ENCODE measurements at regions not wholly inside any gene's neighbourhood (a gene's known extent, or its start where the extent isn't known, plus 50 kb on each side); places are given as distances from the start of the nearest gene placed in this dataset.

DNA sequence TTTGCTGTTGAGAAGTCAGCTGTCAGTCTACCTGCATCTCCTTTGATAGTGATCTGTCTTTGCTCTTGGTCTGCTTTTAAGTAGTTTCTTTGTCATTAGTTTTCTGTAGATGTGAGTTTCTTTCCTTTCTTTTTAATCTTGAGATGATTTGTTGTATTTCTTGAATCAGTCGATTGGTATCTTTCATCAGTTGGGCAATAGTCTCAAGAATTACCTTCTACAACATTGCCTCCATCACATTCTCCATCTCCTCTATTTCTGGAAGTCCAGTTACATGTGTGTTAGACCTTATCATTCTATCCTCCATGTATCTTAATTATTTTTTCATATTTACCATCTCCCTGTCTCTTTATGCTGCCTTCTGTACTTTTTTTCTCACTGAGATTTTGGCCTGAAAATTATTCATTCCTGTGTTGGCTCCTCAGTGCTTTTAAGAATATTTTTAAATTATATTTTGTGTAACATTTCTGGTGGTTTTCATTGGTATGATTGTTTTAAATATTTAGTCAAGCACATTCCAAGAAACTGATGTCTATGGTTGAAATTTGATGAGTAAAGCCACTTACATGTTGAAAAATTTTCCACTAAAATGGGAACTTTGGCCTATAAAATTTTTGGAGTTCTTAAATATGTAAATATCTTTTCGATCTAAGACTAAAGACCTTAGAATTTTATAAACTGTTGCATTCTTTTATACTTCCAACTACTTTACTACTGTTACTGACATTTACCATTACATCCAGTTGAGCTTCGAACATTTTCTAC lies 239.5 kb upstream of the MGAT5 start:
- POLR2A ChIA-PET (ENCODE audit: partially characterized antibody), result interaction anchor here (0.7 kb wide), 1 partner anchor 331 kb away, joined by 3 read pairs; no protein-coding TSS in a partner anchor
- no peak overlapping the region for H4K91ac ChIP-seq (replicated peaks; ENCODE audit: insufficient read length, low read length)
- no peak overlapping the region for H2AFZ ChIP-seq (ENCODE audit: low read length)
- no peak overlapping the region for H2BK12ac ChIP-seq (ENCODE audit: low read depth, low read length)
- H3K4me3 ChIP-seq (ENCODE audit: extremely low read depth in 1 of 4, insufficient read depth in 2 of 4, low read depth in 3 of 4, low read length in 4 of 4), result no peak overlapping the region
- H3K23ac ChIP-seq (ENCODE audit: insufficient read length), result no peak overlapping the region
- H2BK120ac ChIP-seq (replicated peaks; ENCODE audit: low read depth, low read length), result no peak overlapping the region
- H3K79me1 ChIP-seq (ENCODE audit: low read depth, low read length), result no peaks in the 10 kb centered on the region
- FAIRE-seq, result no peak
- no peak overlapping the region for H3K18ac ChIP-seq (ENCODE audit: extremely low read depth, low read length)
- H3K14ac ChIP-seq (ENCODE audit: insufficient read length), result no peak overlapping the region
- H3K27me3 ChIP-seq (replicated peaks in 1 of 4; ENCODE audit: control insufficient read depth in 3 of 4, extremely low read depth in 1 of 4, insufficient read depth in 3 of 4, low read length in 3 of 4), result no peaks in the 10 kb centered on the region
- CTCF ChIA-PET (ENCODE audit: partially characterized antibody), result interaction anchor here (0.8 to 1.8 kb wide), 2 partner anchors 8 to 10 kb away, joined by 3 read pairs; no protein-coding TSS in a partner anchor
- H2BK5ac ChIP-seq (ENCODE audit: low read depth, low read length), result no peak overlapping the region
- H3K4me1 ChIP-seq (replicated peaks in 1 of 4; ENCODE audit: control insufficient read depth in 3 of 4, insufficient read depth in 4 of 4, low read length in 3 of 4), result peaks cover 0 to 8% (median 5%) of the 10 kb centered on the region in 4 experiments; a peak in 3 of 7 replicates
- H3K9ac ChIP-seq (replicated peaks in 1 of 4; ENCODE audit: extremely low read depth in 1 of 4, low read depth in 3 of 4, low read length in 3 of 4), result no peak overlapping the region
- no peaks in the 10 kb centered on the region for H3K9me3 ChIP-seq (ENCODE audit: insufficient read depth in 2 of 2, low read depth in 1 of 2, low read length in 1 of 2)
- no peak overlapping the region for H3K4me2 ChIP-seq (ENCODE audit: insufficient read depth in 1 of 2, low read depth in 2 of 2, low read length in 2 of 2)
- DNase-seq (ENCODE audit: low read depth in 1 of 2, low spot score in 2 of 2), result no peak
- H3K36me3 ChIP-seq (ENCODE audit: control insufficient read depth in 2 of 4, insufficient read depth in 4 of 4, low read length in 3 of 4), result no peaks in the 10 kb centered on the region
- H4K5ac ChIP-seq (ENCODE audit: insufficient read length, low read depth, low read length), result no peak overlapping the region
- H3K27ac ChIP-seq (ENCODE audit: low read depth, low read length), result no peak overlapping the region
- H3K23me2 ChIP-seq (ENCODE audit: low read depth, low read length), result no peaks in the 10 kb centered on the region
- WGBS, 2 experiments (ENCODE audit: extremely low coverage in 1 of 2, insufficient coverage in 1 of 2, insufficient read length in 1 of 2, insufficient replicate concordance in 2 of 2, low coverage in 1 of 2, low lambda C conversion rate in 2 of 2, missing lambda C conversion rate in 1 of 2), result 89% methylated on average over 3 of the region's 3 CpGs; no CpG with 5 or more reads in 1 of the 2 experiments
- no peak overlapping the region for H2BK15ac ChIP-seq (ENCODE audit: low read length)
- H4K20me1 ChIP-seq (replicated peaks in 1 of 2; ENCODE audit: control insufficient read depth in 1 of 2, insufficient read depth in 2 of 2, low read length in 2 of 2), result no peaks in the 10 kb centered on the region
- no peak overlapping the region for H2AK5ac ChIP-seq (ENCODE audit: low read depth, low read length)
- no peak overlapping the region for H4K8ac ChIP-seq (ENCODE audit: extremely low read depth, insufficient read depth, low read length)
- no peak overlapping the region for H2BK20ac ChIP-seq (ENCODE audit: low read length)
- H3K4ac ChIP-seq (replicated peaks; ENCODE audit: insufficient read length, low read depth, low read length), result no peak overlapping the region
- H3K79me2 ChIP-seq (ENCODE audit: control insufficient read depth in 1 of 2, insufficient read depth in 2 of 2, low read length in 2 of 2), result no peaks in the 10 kb centered on the region
- no peak overlapping the region for H3K56ac ChIP-seq (replicated peaks; ENCODE audit: insufficient read length, low read depth, low read length)
- no peak for TF ChIP-seq KDM5A (IDR thresholded peaks at IDR 0.05; ENCODE audit: low read length)
- no peak for TF ChIP-seq TAF7 (optimal IDR thresholded peaks at IDR 0.05; ENCODE audit: borderline replicate concordance, low read depth, low read length)
- TF ChIP-seq SIX5 (IDR thresholded peaks at IDR 0.05; ENCODE audit: low read depth, low read length), result no peak
- no peak for TF ChIP-seq FOSL1 (IDR thresholded peaks at IDR 0.05; ENCODE audit: insufficient read depth, low read depth, low read length)
- no peak for TF ChIP-seq RXRA (IDR thresholded peaks at IDR 0.05; ENCODE audit: insufficient read depth, low read depth, low read length)
- TF ChIP-seq SIN3A (conservative IDR thresholded peaks at IDR 0.05 in 1 of 2, IDR thresholded peaks at IDR 0.05 in 1 of 2; ENCODE audit: low read depth in 1 of 2, low read length in 2 of 2), result no peak
- no peak for TF ChIP-seq CEBPB (IDR thresholded peaks at IDR 0.05; ENCODE audit: low read depth, low read length)
- TF ChIP-seq KDM1A (IDR thresholded peaks at IDR 0.05; ENCODE audit: borderline replicate concordance, low read length), result no peak
- no peak for TF ChIP-seq POU5F1 (IDR thresholded peaks at IDR 0.05; ENCODE audit: low read depth, low read length)
- TF ChIP-seq TBP (IDR thresholded peaks at IDR 0.05; ENCODE audit: low read depth, low read length), result no peak
- TF ChIP-seq POLR2AphosphoS5 (IDR thresholded peaks at IDR 0.05; ENCODE audit: low read depth, low read length), result no peak

All from H1 (cell line).